ENCODE measurements at regions not wholly inside any gene's neighbourhood (a gene's known extent, or its start where the extent isn't known, plus 50 kb on each side); places are given as distances from the start of the nearest gene placed in this dataset.
A peak's percentile ranks its signal among the peaks of the same experiment; 100 is the strongest.
"Not testable (repeated sequence)": the region's sequence is repeated elsewhere in the genome, so short reads cannot be mapped to it uniquely, and the experiment has no call there.

DNA sequence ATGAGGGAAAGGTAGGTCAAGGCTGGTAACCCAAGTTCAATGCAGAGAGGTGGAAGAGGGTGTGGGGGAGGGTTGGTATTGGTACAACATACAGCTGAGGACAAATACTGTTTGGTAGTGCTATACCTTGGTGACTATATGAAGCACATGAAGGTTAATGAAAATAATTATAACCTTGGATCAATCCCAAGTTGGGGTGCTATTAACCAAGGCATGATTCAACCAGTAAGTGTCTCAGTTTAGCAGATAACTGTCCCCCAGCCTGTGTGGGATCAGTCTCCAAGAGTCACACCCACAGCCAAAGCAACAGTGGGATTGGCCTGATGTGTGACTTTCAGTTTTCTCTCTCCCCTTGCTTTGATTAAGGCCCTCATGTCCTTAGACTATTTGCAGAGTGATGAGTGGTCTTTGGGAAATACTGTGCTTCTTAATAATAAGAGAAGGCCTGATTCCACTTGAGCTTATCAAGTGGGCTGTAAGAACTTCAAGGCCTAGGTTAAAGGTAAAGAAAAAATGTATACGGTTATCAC, 80.8 kb downstream of the EOMES start:
- no peak for TF ChIP-seq ZNF274 (IDR thresholded peaks at IDR 0.05; ENCODE audit: low read depth, low read length)
- no peak overlapping the region for H3K4me3 ChIP-seq (ENCODE audit: low read length)

- no peak for TF ChIP-seq ZNF274 (IDR thresholded peaks at IDR 0.05; ENCODE audit: low read depth, low read length)
- no peak overlapping the region for H3K4me3 ChIP-seq (ENCODE audit: low read length)
These were observed 82.9 kb downstream of the EOMES start for GRCh38 chr3:27639271-27639670.

DNA sequence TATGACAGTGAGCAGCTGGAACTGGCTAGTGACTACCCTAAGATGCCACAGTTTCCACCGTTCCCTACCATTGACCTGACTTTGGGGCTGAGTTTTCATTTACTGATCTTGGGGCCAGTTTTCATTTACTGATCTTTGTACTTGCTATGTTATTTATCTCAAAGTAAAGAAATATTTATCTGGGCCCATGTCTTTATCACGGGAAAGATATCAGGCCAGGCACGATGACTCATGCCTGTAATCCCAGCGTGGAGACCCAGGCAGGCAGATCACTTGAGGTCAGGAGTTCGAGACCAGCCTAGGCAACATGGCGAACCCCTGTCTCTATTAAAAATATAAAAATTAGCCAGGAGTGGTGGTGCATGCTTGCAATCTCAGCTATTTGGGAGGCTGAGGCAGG, 83.5 kb downstream of the EOMES start:
- no peak for TF ChIP-seq ZNF274 (IDR thresholded peaks at IDR 0.05; ENCODE audit: low read depth, low read length)

DNA sequence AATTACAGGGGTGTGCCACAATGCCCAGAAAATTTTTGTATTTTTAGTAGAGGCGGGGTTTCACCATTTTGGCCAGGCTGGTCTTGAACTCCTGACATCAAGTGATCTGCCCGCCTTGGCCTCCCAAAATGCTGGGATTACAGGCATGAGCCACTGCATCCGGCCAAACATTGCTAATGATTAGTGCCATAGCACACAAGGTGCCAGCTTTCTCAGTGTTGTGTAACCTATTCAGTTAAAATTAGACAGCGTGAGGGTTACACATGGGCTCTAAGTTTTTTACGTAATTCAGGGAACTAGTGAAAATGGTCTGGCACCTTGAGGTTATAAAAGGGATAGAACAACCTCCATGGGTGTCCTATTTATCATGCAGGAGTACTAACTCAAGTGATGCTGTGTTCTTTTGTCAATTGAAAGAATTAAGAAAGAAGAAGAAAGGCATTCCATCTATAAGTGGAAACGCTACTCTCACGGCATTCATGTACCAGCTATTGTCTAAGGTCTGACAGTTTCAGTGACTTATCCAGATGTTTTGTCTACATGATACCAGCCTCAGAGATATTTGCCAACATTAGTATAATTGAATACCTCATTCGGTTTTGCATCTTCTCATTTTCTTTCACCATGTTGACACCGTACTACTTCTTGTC, 84.7 kb downstream of the EOMES start:
- H3K4me3 ChIP-seq (ENCODE audit: low read length): no peak overlapping the region

More for the DNA sequence above, 83.5 kb downstream of the EOMES start:
- H3K4me3 ChIP-seq (ENCODE audit: low read length): no peak overlapping the region

DNA sequence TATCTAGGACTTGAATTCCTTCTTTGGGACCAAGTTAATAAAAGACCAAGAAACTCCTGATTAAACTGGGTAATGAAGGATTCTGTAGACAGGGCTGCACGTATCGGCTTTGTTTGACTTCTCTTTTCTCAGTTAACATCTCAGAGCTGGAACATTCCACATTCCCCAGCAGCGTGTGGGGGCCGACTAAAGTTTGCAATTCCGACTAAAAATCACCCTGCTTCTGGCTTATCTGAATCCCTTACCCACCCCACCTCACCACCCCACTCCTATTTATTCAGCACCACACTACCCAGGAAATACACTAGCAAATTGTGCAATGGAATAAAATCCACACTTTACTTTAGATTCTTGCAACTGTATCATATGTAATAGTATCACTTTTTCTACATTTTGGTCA, 87.1 kb downstream of the EOMES start:
- H3K4me3 ChIP-seq (ENCODE audit: low read length): not testable (repeated sequence)

More for the DNA sequence above, 84.7 kb downstream of the EOMES start:
- no peak for TF ChIP-seq ZNF274 (IDR thresholded peaks at IDR 0.05; ENCODE audit: low read depth, low read length)

DNA sequence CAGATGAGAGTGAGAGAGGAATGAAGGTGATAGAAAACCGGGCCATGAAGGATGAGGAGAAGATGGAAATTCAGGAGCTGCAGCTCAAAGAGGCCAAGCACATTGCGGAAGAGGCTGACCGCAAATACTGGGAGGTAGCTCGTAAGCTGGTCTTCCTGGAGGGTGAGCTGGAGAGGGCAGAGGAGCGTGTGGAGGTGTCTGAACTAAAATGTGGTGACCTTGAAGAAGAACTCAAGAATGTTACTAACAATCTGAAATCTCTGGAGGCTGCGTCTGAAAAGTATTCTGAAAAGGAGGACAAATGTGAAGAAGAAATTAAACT, 88.9 kb downstream of the EOMES start:
- TF ChIP-seq ZNF274 (IDR thresholded peaks at IDR 0.05; ENCODE audit: low read depth, low read length): no peak
- H3K4me3 ChIP-seq (ENCODE audit: low read length): peak overlapping the region; percentile 52; the same call in 1 of the 2 replicates

DNA sequence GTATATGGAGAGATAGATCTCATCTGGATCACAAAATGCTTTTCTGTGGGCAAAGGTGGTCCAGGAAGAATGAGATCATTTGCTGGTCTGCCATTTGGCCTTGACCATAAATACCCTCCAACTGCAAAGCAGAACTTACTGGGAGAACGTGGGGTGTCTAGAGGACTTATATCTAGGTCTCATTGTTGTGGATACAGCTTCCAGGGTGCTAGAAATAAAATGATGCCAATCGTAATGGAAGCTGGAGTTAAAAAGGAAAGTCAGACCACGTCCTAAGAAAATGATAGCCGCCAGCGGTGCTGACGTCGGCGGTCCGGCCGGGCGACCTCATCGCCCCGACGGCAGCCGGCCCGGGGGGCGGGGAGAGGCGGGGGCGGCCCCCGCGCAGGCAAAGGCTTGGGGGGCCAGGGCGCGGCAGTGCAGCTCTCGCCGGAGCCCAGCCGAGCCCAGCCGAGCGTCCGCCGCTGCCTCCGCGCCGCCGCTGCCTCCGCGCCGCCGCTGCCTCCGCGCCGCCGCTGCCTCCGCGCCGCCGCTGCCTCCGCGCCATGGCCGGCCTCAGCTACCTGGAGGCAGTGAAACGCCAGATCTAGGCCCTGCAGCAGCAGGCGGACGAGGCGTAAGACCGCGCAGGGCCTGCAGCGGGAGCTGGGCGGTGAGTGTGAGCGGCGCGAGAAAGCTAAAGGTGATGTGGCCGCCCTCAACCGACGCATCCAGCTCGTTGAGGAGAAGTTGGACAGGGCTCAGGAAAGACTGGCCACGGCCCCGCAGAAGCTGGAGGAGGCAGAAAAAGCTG, 89.5 kb downstream of the EOMES start:
- peak overlapping the region; percentile 52; the same call in 1 of the 2 replicates for H3K4me3 ChIP-seq (ENCODE audit: low read length)
- no peak for TF ChIP-seq ZNF274 (IDR thresholded peaks at IDR 0.05; ENCODE audit: low read depth, low read length)

GRCh38 chr3:27630885-27631284, 91.2 kb downstream of the EOMES start:
- no peak overlapping the region for H3K4me3 ChIP-seq (ENCODE audit: low read length)
- no peak for TF ChIP-seq ZNF274 (IDR thresholded peaks at IDR 0.05; ENCODE audit: low read depth, low read length)

DNA sequence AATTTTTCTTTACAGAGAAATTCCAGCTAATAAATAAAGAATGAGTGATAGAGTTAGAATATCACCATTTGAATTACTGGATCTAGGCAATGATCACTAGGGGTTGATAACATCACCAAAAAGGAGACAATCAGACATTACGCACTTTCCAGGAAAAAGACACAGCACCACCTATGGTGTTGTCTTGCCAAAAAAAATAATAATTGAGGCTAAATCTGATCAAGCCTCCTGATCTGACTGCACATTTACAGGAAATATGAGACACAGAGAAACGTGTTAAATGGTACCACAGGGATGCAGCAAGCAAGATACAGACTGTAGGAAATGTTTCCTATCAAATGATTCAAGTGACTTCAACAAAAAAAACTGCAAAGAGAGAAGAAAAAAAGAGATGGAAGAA, 92.8 kb downstream of the EOMES start:
- no peak for TF ChIP-seq ZNF274 (IDR thresholded peaks at IDR 0.05; ENCODE audit: low read depth, low read length)
- H3K4me3 ChIP-seq (ENCODE audit: low read length): no peak overlapping the region

GRCh38 chr3:27628026-27628750, 93.9 kb downstream of the EOMES start:
- H3K4me3 ChIP-seq (ENCODE audit: low read length): no peak overlapping the region
- no peak for TF ChIP-seq ZNF274 (IDR thresholded peaks at IDR 0.05; ENCODE audit: low read depth, low read length)

DNA sequence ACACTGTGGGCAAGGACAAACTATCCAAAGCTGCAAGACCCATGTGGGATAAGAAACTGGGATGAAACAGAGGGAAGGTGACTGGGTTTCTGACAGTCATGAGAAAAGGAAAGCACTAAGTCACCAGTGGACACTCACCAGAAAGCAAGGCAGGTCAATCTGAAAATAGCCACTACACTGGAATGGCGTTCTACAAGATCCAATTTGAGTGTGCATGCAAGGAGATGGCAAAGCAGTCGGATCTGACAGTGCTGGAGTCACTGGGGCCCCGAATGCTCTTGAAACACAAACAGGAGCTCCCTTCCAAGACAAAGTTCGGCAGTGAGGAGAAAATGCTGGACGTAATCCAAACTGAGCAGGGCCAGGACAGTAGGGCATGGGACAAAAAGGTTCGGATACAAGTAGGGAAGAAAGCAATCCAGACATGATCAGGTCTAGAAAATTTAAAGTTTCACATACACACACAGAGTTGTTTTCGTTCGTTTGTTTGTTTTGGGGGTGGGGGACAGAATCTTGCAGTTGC, 95.5 kb downstream of the EOMES start:
- no peak overlapping the region for H3K4me3 ChIP-seq (ENCODE audit: low read length)
- no peak for TF ChIP-seq ZNF274 (IDR thresholded peaks at IDR 0.05; ENCODE audit: low read depth, low read length)

DNA sequence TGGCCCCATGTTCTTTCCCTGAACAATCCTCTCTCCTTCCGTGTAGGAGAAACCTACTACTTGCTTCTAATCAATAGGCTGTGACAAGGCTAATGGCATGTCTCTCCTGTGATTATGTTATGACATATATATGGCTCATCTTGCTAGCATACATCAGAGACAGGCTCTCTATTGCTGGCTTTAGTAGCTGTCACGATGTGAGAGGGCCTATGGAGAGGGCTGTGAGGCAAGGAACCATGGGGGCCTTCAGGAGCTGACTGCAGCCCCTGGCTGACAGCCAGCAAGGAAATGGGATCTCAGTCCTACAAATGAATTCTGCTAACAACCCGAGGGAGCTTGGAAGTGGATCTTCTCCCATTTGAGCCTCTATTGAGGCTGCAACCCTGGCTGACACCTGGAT, 96.3 kb downstream of the EOMES start:
- no peak overlapping the region for H3K4me3 ChIP-seq (ENCODE audit: low read length)
- no peak for TF ChIP-seq ZNF274 (IDR thresholded peaks at IDR 0.05; ENCODE audit: low read depth, low read length)

DNA sequence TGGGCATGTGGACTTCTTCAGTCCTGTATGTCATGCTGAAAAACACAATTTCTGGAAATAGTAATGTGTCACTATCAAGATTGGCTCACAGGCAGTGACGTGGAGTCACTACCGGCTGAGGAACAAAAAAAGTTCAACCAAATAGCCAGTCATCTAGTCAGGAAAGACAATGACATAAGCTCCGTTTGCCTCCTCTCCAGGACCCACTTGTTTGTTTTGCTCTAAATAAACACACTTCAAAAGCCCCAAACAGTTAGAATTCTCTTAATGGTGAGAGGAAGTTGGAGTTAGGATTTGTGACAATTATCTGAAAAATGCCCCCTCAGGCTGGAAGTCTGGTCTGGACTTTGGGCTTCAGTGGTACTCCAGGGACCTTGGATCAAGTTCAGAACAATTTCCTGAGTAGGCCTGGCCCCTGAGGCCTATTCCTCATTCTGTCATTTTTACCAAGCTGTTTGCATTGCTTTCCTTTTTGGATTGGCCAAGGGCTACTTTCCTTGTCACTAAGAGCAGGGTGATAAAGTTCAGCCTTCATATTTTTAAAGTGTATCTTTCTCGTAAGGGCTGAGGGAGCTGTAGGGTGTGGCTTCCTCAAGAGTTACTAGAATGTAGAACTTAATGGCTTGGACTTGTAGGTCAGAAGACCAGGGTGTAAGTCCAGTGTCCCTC, 98.9 kb downstream of the EOMES start:
- no peak overlapping the region for H3K4me3 ChIP-seq (ENCODE audit: low read length)
- no peak for TF ChIP-seq ZNF274 (IDR thresholded peaks at IDR 0.05; ENCODE audit: low read depth, low read length)

DNA sequence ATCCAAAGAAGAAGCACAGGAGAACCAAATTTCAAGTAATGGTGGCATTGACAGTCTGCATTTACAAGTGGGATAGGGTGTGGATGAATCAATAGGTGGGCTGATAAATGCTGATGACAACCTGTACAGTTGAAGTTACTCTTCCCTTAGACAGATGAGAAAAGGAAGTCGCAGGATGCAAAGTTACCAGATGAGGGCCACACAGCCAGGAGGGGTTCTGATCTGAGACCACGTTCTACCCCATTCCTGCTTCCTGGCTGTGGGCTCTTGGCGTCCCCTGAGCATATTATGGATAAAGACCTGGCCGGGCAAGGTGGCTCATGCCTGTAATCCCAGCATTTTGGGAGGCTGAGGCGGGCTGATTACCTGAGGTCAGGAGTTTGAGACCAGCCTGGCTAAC, 104.6 kb downstream of the EOMES start:
- H3K4me3 ChIP-seq (ENCODE audit: low read length): no peak overlapping the region
- TF ChIP-seq ZNF274 (IDR thresholded peaks at IDR 0.05; ENCODE audit: low read depth, low read length): no peak

Data from GM08714 (cell line).